PC-3 (cell line): ENCODE measurements at regions not wholly inside any gene's neighbourhood (a gene's known extent, or its start where the extent isn't known, plus 50 kb on each side); places are given as distances from the start of the nearest gene placed in this dataset.

ENCODE experiments used
- CTCF ChIP-seq: fragments of 300-600 bp; sonication (generic); conservative IDR thresholded peaks from 2 replicates; pipeline ENCODE4 v1.5.1; 2017; ENCODE audit warnings: antibody characterized with exemption, low read depth, mild to moderate bottlenecking, low read length
- EZH2 ChIP-seq: fragments of 300-600 bp; sonication (generic); IDR thresholded peaks from one replicate; pipeline ENCODE4 v1.6.1; 2017; ENCODE audit warnings: antibody characterized with exemption, mild to moderate bottlenecking, low read length; ENCODE audit not compliant: unreplicated experiment
- EZH2phosphoT487 ChIP-seq: fragments of 300-600 bp; sonication (generic); IDR thresholded peaks from 2 replicates; pipeline ENCODE4 v1.6.1; 2018; ENCODE audit warnings: mild to moderate bottlenecking, antibody characterized with exemption, low read length, borderline replicate concordance

- no peak for TF ChIP-seq CTCF
- no peak for TF ChIP-seq EZH2phosphoT487
- no peak for TF ChIP-seq EZH2
Measured at GRCh38 chr4:155140889-155141288, 67.5 kb upstream of the NPY2R start.
